Loucy (cell line): ENCODE measurements at regions not wholly inside any gene's neighbourhood (a gene's known extent, or its start where the extent isn't known, plus 50 kb on each side); places are given as distances from the start of the nearest gene placed in this dataset.

Experiments
- H2AFZ ChIP-seq: fragments of 200-600 bp; sonication (generic); 2 replicates; pipeline ENCODE4 v1.6.0; 2016; ENCODE audit warnings: antibody characterized with exemption, mild to moderate bottlenecking, low read length, moderate library complexity
- H3F3A ChIP-seq: fragments of 200-600 bp; 2 replicates; pipeline ENCODE4 v1.6.0; 2016; ENCODE audit warnings: antibody characterized with exemption, low read depth, mild to moderate bottlenecking
- H3K27me3 ChIP-seq: fragments of 200-600 bp; sonication (generic); 2 replicates; pipeline ENCODE4 v1.6.1; 2014; ENCODE audit warnings: low read length, mild to moderate bottlenecking; ENCODE audit not compliant: insufficient read depth, poor library complexity, severe bottlenecking
- H3K36me3 ChIP-seq: fragments of 200-600 bp; sonication (generic); 2 replicates; pipeline ENCODE4 v1.6.1; 2016; ENCODE audit warnings: low read length; ENCODE audit not compliant: insufficient read depth
- H3K4me1 ChIP-seq: fragments of 200-600 bp; sonication (generic); 2 replicates; pipeline ENCODE4 v1.5.1; 2014; ENCODE audit warnings: low read length, mild to moderate bottlenecking; ENCODE audit not compliant: insufficient read depth, poor library complexity, severe bottlenecking
- H3K4me2 ChIP-seq: fragments of 200-600 bp; sonication (generic); 2 replicates; pipeline ENCODE4 v1.6.0; 2014; ENCODE audit warnings: antibody characterized with exemption, low read length, low read depth, mild to moderate bottlenecking; ENCODE audit not compliant: poor library complexity, severe bottlenecking
- H3K4me3 ChIP-seq: fragments of 200-600 bp; sonication (generic); 2 replicates; pipeline ENCODE4 v1.5.1; 2014; ENCODE audit warnings: low read length, mild to moderate bottlenecking, mixed read lengths; ENCODE audit not compliant: poor library complexity, severe bottlenecking
- H3K79me2 ChIP-seq: fragments of 200-600 bp; sonication (generic); 2 replicates; pipeline ENCODE4 v1.6.1; 2014; ENCODE audit warnings: low read length; ENCODE audit not compliant: insufficient read depth
- H3K9ac ChIP-seq: fragments of 200-600 bp; sonication (generic); 2 replicates; pipeline ENCODE4 v1.6.0; 2014; ENCODE audit warnings: mild to moderate bottlenecking, low read depth, low read length, moderate library complexity; ENCODE audit not compliant: poor library complexity, severe bottlenecking
- H3K9me2 ChIP-seq: fragments of 200-600 bp; sonication (generic); replicated peaks from 2 replicates; pipeline ENCODE4 v1.6.1; 2016; ENCODE audit warnings: low read depth, low read length, mixed read lengths
- H3K9me3 ChIP-seq: fragments of 200-600 bp; sonication (generic); 2 replicates; pipeline ENCODE4 v1.6.1; 2014; ENCODE audit warnings: mild to moderate bottlenecking, antibody characterized with exemption, low read length, low read depth; ENCODE audit not compliant: insufficient read depth
- H4K20me1 ChIP-seq: fragments of 200-600 bp; sonication (generic); 2 replicates; pipeline ENCODE4 v1.6.0; 2014; ENCODE audit warnings: antibody characterized with exemption, low read length, mild to moderate bottlenecking; ENCODE audit not compliant: insufficient read depth, poor library complexity, severe bottlenecking
- EZH2phosphoT487 ChIP-seq: fragments of 200-600 bp; IDR thresholded peaks from 2 replicates; pipeline ENCODE4 v1.6.1; 2018; ENCODE audit warnings: antibody characterized with exemption, mild to moderate bottlenecking, moderate library complexity, borderline replicate concordance
- TF ChIP-seq, protein P1 (sequence below): fragments of 200-600 bp; sonication (generic); conservative IDR thresholded peaks from 2 replicates; pipeline ENCODE4 v1.5.1; 2014; ENCODE audit warnings: mild to moderate bottlenecking, antibody characterized with exemption, low read length

DNA sequence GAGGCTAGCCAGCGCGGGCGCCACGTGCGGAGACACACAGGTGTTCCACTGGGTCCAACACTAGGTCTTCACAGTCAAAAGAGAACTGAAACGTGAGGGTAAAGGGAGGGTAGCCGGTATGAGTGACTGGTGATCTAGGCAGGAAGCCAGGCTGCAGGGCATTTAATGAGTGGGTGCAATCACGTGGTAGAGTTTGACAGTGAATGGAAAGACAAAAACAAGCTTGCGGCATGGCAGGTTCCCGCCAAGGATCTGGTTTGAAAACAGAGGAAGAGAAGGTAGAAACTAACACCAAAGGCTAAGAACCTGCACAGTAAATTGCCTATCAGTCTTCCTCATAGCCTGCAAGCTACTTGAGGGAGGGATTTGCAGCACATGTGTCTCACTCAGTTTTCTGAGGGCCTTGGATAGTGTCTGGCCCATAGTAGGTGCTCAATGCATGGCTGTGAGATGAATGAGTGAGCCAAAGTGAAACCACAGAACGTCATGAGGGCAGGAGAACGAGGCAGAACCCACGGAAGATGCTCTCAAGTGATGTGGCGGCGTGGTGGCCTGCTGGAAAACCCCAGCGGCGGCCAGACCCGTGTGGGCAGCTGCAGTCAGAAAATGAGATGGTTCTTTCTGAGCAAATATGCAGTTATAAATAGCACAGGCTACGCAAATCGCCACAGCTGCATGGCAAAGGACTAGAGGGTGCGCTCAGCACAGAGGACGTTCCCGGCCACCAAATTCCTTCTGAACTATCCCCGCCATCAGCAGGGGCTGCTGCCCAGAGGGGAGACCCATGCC, 183.6 kb upstream of the NFE2L3 start:
- H3K9ac ChIP-seq: no peak overlapping the region
- no peak overlapping the region for H3K4me3 ChIP-seq
- H3K4me1 ChIP-seq: peaks cover 11% of the 10 kb centered on the region
- H3F3A ChIP-seq: no peaks in the 10 kb centered on the region
- H3K9me3 ChIP-seq: no peaks in the 10 kb centered on the region
- TF ChIP-seq, protein P1, sequence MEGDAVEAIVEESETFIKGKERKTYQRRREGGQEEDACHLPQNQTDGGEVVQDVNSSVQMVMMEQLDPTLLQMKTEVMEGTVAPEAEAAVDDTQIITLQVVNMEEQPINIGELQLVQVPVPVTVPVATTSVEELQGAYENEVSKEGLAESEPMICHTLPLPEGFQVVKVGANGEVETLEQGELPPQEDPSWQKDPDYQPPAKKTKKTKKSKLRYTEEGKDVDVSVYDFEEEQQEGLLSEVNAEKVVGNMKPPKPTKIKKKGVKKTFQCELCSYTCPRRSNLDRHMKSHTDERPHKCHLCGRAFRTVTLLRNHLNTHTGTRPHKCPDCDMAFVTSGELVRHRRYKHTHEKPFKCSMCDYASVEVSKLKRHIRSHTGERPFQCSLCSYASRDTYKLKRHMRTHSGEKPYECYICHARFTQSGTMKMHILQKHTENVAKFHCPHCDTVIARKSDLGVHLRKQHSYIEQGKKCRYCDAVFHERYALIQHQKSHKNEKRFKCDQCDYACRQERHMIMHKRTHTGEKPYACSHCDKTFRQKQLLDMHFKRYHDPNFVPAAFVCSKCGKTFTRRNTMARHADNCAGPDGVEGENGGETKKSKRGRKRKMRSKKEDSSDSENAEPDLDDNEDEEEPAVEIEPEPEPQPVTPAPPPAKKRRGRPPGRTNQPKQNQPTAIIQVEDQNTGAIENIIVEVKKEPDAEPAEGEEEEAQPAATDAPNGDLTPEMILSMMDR: no peak
- no peak for TF ChIP-seq EZH2phosphoT487
- no peaks in the 10 kb centered on the region for H4K20me1 ChIP-seq
- no peaks in the 10 kb centered on the region for H3K36me3 ChIP-seq
- H3K4me2 ChIP-seq: no peak overlapping the region
- H3K9me2 ChIP-seq: no peaks in the 10 kb centered on the region
- no peaks in the 10 kb centered on the region for H3K27me3 ChIP-seq
- no peak overlapping the region for H2AFZ ChIP-seq
- no peaks in the 10 kb centered on the region for H3K79me2 ChIP-seq

GRCh38 chr7:25970356-25970755, 181.6 kb upstream of the NFE2L3 start:
- Histone ChIP-seq H4K20me1 (no peaks in the 10 kb centered on the region), H3K4me2 (no peak overlapping the region), H3K27me3 (no peaks in the 10 kb centered on the region), H3K9ac (no peak overlapping the region), H3F3A (no peaks in the 10 kb centered on the region), H2AFZ (no peak overlapping the region), H3K9me3 (no peaks in the 10 kb centered on the region), H3K79me2 (no peaks in the 10 kb centered on the region), H3K4me1 (peaks cover 11% of the 10 kb centered on the region), H3K9me2 (no peaks in the 10 kb centered on the region), H3K36me3 (no peaks in the 10 kb centered on the region), H3K4me3 (no peak overlapping the region)
- no peak for TF ChIP-seq EZH2phosphoT487
- TF ChIP-seq, protein P1: no peak

DNA sequence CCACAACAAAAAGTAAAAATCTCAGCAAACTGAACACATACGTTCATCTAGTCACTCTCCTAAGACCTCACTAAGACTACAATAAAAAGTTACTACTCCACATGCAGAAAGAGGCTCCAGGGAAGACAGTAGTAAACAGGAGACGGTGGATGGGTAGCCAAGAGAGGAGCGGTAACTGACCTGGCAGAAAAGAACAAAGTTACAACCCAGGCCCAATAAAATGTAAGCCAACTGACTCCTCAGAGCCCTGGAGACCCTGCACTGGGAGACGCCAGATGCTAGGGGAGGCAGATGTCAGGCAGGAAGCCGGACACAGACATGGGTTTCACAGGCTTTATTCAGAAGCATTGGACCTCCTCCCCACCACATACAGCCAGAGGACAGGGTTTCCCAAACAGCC, 181.1 kb upstream of the NFE2L3 start:
- Histone ChIP-seq H3K36me3 (no peaks in the 10 kb centered on the region), H3K9me3 (no peaks in the 10 kb centered on the region), H3K79me2 (no peaks in the 10 kb centered on the region), H4K20me1 (no peaks in the 10 kb centered on the region), H3K9me2 (no peaks in the 10 kb centered on the region), H3K4me3 (no peak overlapping the region), H3K4me2 (no peak overlapping the region), H3K4me1 (peaks cover 11% of the 10 kb centered on the region), H3K27me3 (no peaks in the 10 kb centered on the region), H2AFZ (no peak overlapping the region), H3F3A (no peaks in the 10 kb centered on the region), H3K9ac (no peak overlapping the region)
- TF ChIP-seq EZH2phosphoT487: no peak
- TF ChIP-seq, protein P1: no peak
